GM12878 (cell line): ENCODE measurements at regions not wholly inside any gene's neighbourhood (a gene's known extent, or its start where the extent isn't known, plus 50 kb on each side); places are given as distances from the start of the nearest gene placed in this dataset.

Experiments used
- ATAC-seq: fragments of 200-7000 bp; cut with Tn5 transposase; 3 replicates; pipeline ENCODE4 v1.9.1; 2020; ENCODE audit warnings: mild to moderate bottlenecking, moderate library complexity
- BruUV-seq: library from RNA; stranded (reverse); fragments of 400-500 nt; replicated peaks from 2 replicates; lab custom pipeline; 2021; lab: Mats Ljungman, UMichigan
- CTCF ChIA-PET: fragments of 300-600 bp; sonication (Branson Sonifier 250); formaldehyde crosslinking; extraction: SDS; loops from one replicate; lab custom pipeline; 2021; ENCODE audit warnings: inconsistent platforms; lab: Yijun Ruan, JAX
- POLR2A ChIA-PET: fragments of 350-600 bp; formaldehyde crosslinking; extraction: SDS; loops from one replicate; lab custom pipeline; 2021; ENCODE audit warnings: inconsistent platforms; lab: Charles Lee
- RAD21 ChIA-PET: fragments of 300-600 bp; sonication (Branson Sonifier 250); formaldehyde crosslinking; loops from one replicate; lab custom pipeline; 2023; ENCODE audit warnings: antibody characterized with exemption; ENCODE audit not compliant: unreplicated experiment; lab: Charles Lee
- SMC1A ChIA-PET: fragments of 300-600 bp; sonication (Branson Sonifier 250); formaldehyde crosslinking; loops from one replicate; lab custom pipeline; 2023; ENCODE audit not compliant: unreplicated experiment, uncharacterized antibody; lab: Charles Lee
- DNase-seq: peaks from one replicate; pipeline ENCODE4 v3.0.0-alpha.2; 2011; ENCODE audit warnings: low read depth, low spot score
- FAIRE-seq: peaks from 3 replicates; lab custom pipeline; 2011; peaks lifted over from hg19 to GRCh38; lab: Jason Lieb, UNC
- H2AFZ ChIP-seq: 2 replicates; pipeline ENCODE4 v1.6.0; 2011; ENCODE audit warnings: low read depth, low read length, control low read depth; ENCODE audit not compliant: control insufficient read depth
- H3K27ac ChIP-seq: 2 replicates; pipeline ENCODE4 v1.5.1; 2011; ENCODE audit warnings: control low read depth; ENCODE audit not compliant: control insufficient read depth, insufficient read depth
- H3K27me3 ChIP-seq, 2 experiments: replicated peaks in 1 of 2; 2 replicates each; pipeline versions ENCODE4 v1.6.0 to v1.6.1; 2011; ENCODE audit warnings: low read length in 1 of 2; ENCODE audit not compliant: control insufficient read depth in 2 of 2, insufficient read depth in 2 of 2
- H3K36me3 ChIP-seq, 2 experiments: 2 replicates each; pipeline ENCODE4 v1.5.1; 2011; ENCODE audit warnings: low read length in 1 of 2; ENCODE audit not compliant: control insufficient read depth in 2 of 2, insufficient read depth in 2 of 2
- H3K4me1 ChIP-seq: 2 replicates; pipeline ENCODE4 v1.6.1; 2011; ENCODE audit warnings: mild to moderate bottlenecking, low read length, moderate library complexity, mixed read lengths; ENCODE audit not compliant: control insufficient read depth, insufficient read depth
- H3K4me2 ChIP-seq: 2 replicates; pipeline ENCODE4 v1.6.0; 2011; ENCODE audit warnings: control low read depth; ENCODE audit not compliant: control insufficient read depth, insufficient read depth
- H3K4me3 ChIP-seq: fragments of 200-600 bp; sonication (generic); 2 replicates; pipeline ENCODE4 v1.5.1; 2016
- H3K79me2 ChIP-seq: 2 replicates; pipeline ENCODE4 v1.6.0; 2011; ENCODE audit warnings: low read length; ENCODE audit not compliant: control insufficient read depth, insufficient read depth
- H3K9ac ChIP-seq: 2 replicates; pipeline ENCODE4 v1.8.0; 2011; ENCODE audit warnings: low read length, control low read depth, mixed read lengths; ENCODE audit not compliant: control insufficient read depth, insufficient read depth
- H3K9me3 ChIP-seq: replicated peaks from 3 replicates; pipeline ENCODE4 v1.5.1; 2011; ENCODE audit warnings: mild to moderate bottlenecking, low read length; ENCODE audit not compliant: control insufficient read depth, insufficient read depth
- H4K20me1 ChIP-seq: 2 replicates; pipeline ENCODE4 v1.6.0; 2011; ENCODE audit not compliant: control insufficient read depth, insufficient read depth
- KDM1A ChIP-seq: fragments of 200-600 bp; sonication (generic); IDR thresholded peaks from 2 replicates; pipeline ENCODE4 v1.6.1; 2016; ENCODE audit warnings: borderline replicate concordance
- KLF5 ChIP-seq: fragments of 450-650 bp; IDR thresholded peaks from 2 replicates; pipeline ENCODE4 v1.6.1; 2014; ENCODE audit warnings: mild to moderate bottlenecking; ENCODE audit not compliant: partially characterized antibody
- LARP7 ChIP-seq: fragments of 450-650 bp; IDR thresholded peaks from 2 replicates; pipeline ENCODE4 v1.6.1; 2017; ENCODE audit warnings: mild to moderate bottlenecking
- POLR2AphosphoS2 ChIP-seq: IDR thresholded peaks from 2 replicates; pipeline ENCODE4 v1.6.1; 2011; ENCODE audit warnings: low read depth, mild to moderate bottlenecking, low read length, improper control_type of control experiment, moderate library complexity
- POLR2AphosphoS5 ChIP-seq: IDR thresholded peaks from 2 replicates; pipeline ENCODE4 v1.6.1; 2011; ENCODE audit warnings: mild to moderate bottlenecking, low read length, inconsistent platforms
- SIX5 ChIP-seq: IDR thresholded peaks from 2 replicates; pipeline ENCODE4 v1.6.1; 2011; ENCODE audit warnings: mild to moderate bottlenecking, low read depth, low read length, moderate library complexity; ENCODE audit not compliant: severe bottlenecking
- WGBS: methylation state at CpG from one replicate; pipeline ENCODE4 v1.1.6; 2016; ENCODE audit warnings: low lambda C conversion rate; ENCODE audit not compliant: insufficient replicate concordance, insufficient coverage; ENCODE audit errors: missing lambda C conversion rate; 5-methylcytosine and 5-hydroxymethylcytosine counted together
- in situ Hi-C: fragments of 300-500 bp; cut with MboI; formaldehyde crosslinking; loops from 9 replicates; pipeline ENCODE4 v1.14.3; 2018; ENCODE audit warnings: mixed read lengths
- intact Hi-C: fragments of 100-400 bp; cut with micrococcal nuclease; formaldehyde crosslinking; loops from one replicate; pipeline ENCODE4 v1.14.2; 2022; ENCODE audit not compliant: unreplicated experiment
- TF ChIP-seq, protein P1 (sequence below): IDR thresholded peaks from 2 replicates; pipeline ENCODE4 v1.6.1; 2012; ENCODE audit warnings: low read length, inconsistent platforms
- TF ChIP-seq, protein P2 (sequence below): IDR thresholded peaks from 2 replicates; pipeline ENCODE4 v1.6.1; 2012; ENCODE audit warnings: low read depth, low read length, improper control_type of control experiment
- TF ChIP-seq, protein P3 (sequence below): fragments of 450-650 bp; IDR thresholded peaks from 2 replicates; pipeline ENCODE4 v1.6.1; 2017; ENCODE audit warnings: mild to moderate bottlenecking, moderate library complexity

- RAD21 ChIA-PET: no interaction called here
- no TSS peak for BruUV-seq
Measured at GRCh38 chr2:173652767-173653431, 298.2 kb downstream of the CDCA7 start.

More at GRCh38 chr2:173652767-173653431, 298.2 kb downstream of the CDCA7 start:
- intact Hi-C loops (no loop called here), in situ Hi-C loops (no loop called here)
- no peaks in the 10 kb centered on the region; a peak in 1 of 4 replicates for H3K27me3 ChIP-seq
- no peak overlapping the region for H2AFZ ChIP-seq
- POLR2A ChIA-PET: no interaction called here
- 32% methylated on average over 10 of the region's 10 CpGs for WGBS
- FAIRE-seq (no peak), ATAC-seq (no peak), DNase-seq (no peak)
- CTCF ChIA-PET: no interaction called here
- no peak overlapping the region for H3K4me3 ChIP-seq
- H3K4me2 ChIP-seq: no peak overlapping the region
- no peaks in the 10 kb centered on the region for H3K79me2 ChIP-seq
- no peaks in the 10 kb centered on the region for H3K9me3 ChIP-seq
- H3K27ac ChIP-seq: no peak overlapping the region
- no peaks in the 10 kb centered on the region for H3K36me3 ChIP-seq
- no peak overlapping the region for H3K9ac ChIP-seq
- H3K4me1 ChIP-seq: no peaks in the 10 kb centered on the region
- no peak for TF ChIP-seq SIX5
- TF ChIP-seq, protein P1, sequence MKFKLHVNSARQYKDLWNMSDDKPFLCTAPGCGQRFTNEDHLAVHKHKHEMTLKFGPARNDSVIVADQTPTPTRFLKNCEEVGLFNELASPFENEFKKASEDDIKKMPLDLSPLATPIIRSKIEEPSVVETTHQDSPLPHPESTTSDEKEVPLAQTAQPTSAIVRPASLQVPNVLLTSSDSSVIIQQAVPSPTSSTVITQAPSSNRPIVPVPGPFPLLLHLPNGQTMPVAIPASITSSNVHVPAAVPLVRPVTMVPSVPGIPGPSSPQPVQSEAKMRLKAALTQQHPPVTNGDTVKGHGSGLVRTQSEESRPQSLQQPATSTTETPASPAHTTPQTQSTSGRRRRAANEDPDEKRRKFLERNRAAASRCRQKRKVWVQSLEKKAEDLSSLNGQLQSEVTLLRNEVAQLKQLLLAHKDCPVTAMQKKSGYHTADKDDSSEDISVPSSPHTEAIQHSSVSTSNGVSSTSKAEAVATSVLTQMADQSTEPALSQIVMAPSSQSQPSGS: no peak
- no peak for TF ChIP-seq KDM1A
- TF ChIP-seq, protein P2, sequence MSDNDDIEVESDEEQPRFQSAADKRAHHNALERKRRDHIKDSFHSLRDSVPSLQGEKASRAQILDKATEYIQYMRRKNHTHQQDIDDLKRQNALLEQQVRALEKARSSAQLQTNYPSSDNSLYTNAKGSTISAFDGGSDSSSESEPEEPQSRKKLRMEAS: no peak
- no peak for TF ChIP-seq POLR2AphosphoS2
- TF ChIP-seq LARP7: no peak
- TF ChIP-seq KLF5: no peak
- TF ChIP-seq, protein P3, sequence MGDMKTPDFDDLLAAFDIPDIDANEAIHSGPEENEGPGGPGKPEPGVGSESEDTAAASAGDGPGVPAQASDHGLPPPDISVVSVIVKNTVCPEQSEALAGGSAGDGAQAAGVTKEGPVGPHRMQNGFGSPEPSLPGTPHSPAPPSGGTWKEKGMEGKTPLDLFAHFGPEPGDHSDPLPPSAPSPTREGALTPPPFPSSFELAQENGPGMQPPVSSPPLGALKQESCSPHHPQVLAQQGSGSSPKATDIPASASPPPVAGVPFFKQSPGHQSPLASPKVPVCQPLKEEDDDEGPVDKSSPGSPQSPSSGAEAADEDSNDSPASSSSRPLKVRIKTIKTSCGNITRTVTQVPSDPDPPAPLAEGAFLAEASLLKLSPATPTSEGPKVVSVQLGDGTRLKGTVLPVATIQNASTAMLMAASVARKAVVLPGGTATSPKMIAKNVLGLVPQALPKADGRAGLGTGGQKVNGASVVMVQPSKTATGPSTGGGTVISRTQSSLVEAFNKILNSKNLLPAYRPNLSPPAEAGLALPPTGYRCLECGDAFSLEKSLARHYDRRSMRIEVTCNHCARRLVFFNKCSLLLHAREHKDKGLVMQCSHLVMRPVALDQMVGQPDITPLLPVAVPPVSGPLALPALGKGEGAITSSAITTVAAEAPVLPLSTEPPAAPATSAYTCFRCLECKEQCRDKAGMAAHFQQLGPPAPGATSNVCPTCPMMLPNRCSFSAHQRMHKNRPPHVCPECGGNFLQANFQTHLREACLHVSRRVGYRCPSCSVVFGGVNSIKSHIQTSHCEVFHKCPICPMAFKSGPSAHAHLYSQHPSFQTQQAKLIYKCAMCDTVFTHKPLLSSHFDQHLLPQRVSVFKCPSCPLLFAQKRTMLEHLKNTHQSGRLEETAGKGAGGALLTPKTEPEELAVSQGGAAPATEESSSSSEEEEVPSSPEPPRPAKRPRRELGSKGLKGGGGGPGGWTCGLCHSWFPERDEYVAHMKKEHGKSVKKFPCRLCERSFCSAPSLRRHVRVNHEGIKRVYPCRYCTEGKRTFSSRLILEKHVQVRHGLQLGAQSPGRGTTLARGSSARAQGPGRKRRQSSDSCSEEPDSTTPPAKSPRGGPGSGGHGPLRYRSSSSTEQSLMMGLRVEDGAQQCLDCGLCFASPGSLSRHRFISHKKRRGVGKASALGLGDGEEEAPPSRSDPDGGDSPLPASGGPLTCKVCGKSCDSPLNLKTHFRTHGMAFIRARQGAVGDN: no peak
- TF ChIP-seq POLR2AphosphoS5: no peak
- no peaks in the 10 kb centered on the region for H4K20me1 ChIP-seq
- SMC1A ChIA-PET: no interaction called here
